GM19035 (cell line): ENCODE measurements at regions not wholly inside any gene's neighbourhood (a gene's known extent, or its start where the extent isn't known, plus 50 kb on each side); places are given as distances from the start of the nearest gene placed in this dataset.

Experiments
- ATAC-seq: cut with Tn5 transposase; IDR thresholded peaks from one replicate; pipeline ENCODE4 v1.9.1; 2021; ENCODE audit not compliant: unreplicated experiment

DNA sequence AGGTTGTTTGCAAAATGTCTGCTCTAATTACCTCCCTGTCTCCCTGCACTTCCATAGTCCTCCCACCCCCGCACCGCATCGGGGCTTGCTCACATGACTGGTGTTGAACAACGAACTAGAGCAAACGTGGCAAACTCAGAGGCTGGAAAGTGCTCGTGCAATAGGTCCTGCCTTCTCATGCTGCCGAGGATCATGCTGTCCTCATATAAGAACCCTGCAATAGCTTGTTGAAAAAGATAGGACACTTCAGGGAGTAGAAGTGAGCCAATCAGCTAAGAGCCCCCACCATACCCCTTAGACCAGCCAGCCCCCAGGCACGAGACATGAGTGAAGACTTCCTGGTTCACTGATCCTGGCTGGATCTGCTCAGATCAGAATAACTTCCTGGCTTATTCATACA is 219.2 kb downstream of the C6orf118 start:
- ATAC-seq: no peak

DNA sequence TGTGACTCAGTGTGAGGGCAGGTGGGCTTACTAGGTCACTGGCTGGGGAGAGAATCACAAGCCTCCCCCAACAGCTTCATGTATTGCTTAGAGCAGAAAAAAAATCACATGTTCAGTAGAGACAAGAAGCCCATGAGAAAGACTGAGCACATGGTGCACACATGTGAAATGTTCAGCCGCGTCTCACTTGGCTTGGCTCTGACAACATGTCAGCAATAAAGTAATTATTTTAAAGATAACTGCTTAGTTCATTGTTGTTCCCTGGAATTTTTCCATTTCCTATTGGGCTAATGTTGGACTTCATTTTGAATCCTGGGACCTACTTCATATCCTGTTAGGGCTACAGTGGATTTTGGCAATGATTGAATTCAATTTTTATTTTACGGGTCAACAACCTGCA is 222.6 kb downstream of the C6orf118 start:
- ATAC-seq: no peak

DNA sequence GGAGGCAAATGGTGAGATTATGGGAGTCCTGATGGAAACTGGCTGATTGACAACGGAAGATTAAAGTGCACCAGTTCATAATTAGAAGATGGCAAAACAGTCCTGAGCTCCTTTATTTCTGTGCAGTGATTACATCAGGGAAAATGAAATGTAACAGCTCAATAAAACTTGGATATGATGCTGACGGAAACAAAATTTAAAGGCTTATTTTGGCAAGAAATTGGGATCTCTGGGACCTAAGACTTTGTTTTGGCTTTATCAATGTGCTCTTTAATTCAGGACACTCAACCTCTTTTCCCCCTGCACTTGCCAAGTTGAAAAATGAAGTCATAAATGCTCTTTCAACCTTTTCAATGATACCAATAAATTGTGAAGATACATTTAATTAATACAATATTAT is 226.8 kb downstream of the C6orf118 start:
- no peak for ATAC-seq

DNA sequence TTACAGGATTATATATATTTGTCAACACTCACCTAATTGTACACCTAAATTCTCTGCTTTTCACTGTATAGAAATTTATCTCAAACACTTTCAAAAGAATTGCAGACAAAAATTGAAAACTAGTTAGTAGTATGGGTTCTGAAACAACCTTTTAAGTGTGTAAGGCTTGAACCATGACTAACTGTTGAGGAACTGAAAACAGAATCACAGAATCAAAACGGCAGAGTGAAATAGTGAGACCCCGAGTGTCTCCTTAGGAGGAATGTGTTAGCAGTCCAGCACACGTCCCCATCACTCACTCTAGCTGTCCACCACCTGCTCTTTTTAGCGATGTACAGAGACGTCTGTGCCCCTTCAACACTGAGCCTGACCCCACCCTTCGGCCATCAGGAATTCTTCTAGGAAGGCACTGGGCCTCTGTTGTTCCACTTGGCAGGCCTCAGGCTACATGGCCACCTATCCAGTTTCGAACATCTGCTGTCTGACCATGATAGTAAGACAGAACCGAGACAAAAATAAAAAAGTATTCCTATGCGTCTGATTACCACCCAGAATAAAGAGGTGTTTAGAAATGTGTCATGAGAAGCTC is 227.4 kb downstream of the C6orf118 start:
- no peak for ATAC-seq

DNA sequence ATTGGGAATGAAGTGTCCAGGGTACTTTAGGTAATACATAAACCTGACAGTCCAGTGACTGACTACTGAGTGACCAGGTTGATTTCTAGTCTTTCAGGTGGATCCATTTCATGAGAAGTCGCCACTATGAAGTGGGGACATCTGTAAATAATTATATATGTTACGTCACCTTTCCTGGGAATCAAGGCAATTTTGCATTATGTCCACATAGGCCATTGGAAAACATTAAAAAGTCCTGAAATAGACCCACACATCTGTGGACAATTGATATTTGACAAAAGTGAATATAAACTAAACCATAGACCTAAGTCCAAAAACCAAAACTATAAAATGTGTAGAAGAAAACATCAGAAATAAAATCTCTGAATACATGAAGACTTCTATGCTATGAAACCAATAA is 231.5 kb downstream of the C6orf118 start:
- no peak for ATAC-seq

DNA sequence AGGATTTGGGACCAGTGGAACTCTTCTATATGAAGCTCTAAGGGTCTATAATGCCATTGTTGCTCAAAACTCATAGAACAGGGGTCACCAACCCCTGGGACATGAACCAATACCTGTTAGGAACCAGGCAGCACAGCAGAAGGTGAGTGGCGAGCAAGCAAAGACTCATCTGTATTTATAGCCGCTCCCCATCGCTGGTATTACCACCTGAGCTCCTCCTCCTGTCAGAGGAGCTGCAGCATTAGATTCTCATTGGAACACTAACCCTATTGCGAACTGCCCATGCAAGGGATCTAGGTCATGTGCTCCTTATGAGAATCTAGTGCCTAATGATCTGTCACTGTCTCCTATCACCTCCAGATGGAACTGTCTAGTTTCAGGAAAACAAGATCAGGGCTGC is 237.5 kb downstream of the C6orf118 start:
- ATAC-seq: no peak

DNA sequence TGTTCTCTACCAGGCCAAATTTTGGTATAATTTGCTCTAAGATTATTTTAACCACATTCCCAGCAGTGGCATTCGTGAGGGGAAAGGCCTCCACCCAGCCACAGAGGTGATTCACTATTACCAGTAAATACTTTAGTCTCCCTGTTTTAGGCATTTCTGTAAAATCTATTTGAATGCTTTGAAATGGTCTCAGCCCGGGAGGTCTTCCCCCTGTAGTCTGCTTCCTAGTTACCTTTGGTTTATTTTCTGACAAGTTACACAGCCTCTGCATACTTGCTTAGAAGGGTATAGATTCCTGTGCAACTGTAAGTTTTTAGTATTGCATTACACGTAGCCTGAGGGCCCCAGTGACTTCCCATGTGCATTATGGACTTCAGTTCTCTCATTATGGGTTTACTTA is 248.7 kb downstream of the C6orf118 start:
- ATAC-seq: no peak

DNA sequence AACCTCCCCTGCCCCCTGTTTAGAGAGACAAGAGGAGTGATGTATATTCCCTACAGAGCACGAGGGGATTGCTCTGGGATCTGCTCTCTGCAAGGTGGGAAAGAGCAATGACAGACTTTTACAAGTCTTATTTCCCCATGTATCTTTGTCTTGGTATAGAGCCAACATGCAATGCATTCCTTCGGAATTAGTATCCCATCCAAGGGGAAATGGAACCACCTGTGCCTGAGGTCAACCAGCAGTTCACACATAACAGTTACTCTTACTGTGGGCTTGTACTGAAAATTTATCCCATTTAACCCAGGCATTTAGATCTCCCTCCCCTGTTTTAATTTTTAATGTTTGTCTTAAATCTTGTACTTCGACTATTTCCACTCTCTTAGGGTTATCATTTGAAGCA is 250.4 kb downstream of the C6orf118 start:
- ATAC-seq: no peak

DNA sequence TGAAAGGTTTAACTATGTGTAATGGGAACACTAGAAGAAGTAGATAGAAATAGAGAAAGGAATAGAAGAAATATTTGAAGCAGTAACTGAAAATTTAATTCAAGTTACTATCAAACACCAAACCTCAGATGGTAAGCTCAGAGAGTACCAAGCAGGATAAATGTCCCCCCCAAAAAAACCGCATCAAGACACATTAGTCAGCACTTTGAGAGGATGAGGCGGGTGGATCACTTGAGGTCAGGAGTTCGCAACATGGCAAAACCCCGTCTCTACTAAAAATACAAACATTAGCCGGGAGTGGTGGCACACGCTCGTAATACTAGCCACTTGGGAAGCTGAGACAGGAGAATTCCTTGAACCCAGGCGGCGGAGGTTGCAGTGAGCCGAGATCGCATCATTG is 253.1 kb downstream of the C6orf118 start:
- no peak for ATAC-seq

DNA sequence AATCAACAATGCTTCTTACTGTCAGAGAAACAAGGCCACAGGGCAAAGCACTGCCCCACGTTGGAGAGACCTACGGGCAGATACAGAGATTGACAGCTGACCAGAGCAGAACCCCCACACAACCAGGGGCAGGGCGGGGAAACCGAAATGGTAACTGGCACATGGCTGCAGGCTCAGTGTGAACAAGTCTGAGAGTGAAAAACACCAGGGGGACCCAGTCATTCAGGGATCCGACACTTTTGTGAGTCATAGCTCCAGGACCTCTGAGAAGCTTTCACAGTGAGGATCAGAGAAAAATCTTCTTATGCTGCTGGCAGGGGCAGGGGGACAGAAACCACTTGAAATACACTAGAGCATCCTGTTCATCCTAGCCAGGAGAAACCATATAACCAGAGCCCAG is 254.2 kb downstream of the C6orf118 start:
- ATAC-seq: no peak

DNA sequence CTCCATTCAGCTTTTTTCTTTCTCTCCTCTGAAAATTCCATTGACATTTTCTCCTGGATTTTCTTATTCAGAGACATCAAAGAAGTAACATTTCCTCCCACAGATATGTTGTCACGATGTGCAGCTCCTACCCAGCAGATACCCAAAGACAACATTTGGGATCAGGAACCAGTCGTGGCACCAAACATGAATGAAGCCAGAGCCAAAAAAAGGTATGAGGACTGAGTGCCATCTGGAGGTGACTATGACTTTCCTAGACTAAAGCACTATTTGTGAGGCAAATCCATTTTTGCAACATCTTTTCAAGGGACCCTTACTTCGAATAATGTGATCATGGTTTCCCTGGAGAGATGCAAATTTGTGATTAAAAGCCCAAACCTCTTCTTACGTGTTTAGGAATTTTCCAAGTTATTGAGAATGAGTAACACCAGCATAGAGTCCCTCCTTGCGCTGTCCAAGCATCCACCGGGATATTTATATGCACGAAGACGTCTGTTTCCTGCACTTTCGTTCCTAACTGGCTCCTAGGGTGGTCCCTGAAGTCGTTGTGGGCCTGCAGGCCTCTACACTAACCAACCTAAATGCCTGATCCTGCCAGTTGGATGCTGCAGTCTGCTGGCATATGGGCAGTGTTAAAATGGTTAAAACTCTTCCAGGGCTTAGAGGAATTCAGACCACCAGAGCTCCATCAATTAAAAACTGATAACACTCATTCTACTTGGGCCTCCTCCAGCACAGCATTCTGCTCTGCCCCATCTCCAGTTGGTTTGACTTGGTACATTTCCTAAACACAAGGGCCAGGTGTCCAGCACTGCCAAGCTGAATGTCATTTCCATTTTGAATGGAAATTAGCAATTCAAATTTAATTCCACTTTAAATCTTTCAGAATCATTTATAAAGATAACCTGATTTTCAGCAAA is 256.6 kb downstream of the C6orf118 start:
- no peak for ATAC-seq

DNA sequence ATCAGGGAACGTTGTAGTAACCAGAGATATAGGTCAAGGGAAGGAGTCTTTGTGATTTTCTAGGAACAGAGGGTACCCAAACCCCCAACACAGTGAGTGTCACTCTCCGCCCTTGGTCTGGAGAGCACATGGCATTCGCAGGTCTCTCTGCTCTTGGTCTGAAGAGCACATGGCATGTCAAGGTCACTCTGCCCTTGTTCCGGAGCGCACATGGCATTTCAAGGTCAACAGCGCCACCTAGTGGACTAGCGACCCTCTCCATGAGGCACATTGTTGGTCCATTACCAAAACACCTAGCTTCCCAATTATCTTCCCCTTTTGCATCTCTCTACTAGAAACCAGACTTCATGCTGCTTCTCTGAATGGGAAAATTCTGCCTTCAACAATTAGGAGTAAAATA is 260.0 kb downstream of the C6orf118 start:
- no peak for ATAC-seq

DNA sequence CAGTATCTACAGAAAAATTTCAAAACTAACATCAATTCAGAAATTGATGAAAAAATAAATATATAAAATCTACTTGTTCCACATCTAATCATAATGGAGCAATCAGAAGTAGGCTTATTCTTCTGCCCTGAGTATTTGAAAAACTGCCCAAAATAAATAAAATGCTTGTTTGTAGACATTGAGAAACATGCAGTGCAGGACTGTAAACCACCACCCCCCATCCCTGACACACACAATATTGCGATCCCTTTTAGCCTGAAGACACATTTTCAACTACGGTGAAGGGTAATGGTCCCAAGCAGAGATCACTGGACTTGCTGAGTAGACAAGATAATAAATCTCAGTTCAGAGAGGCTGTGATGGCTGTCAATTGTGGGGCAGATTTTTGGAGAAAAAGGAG is 261.5 kb downstream of the C6orf118 start:
- ATAC-seq: no peak

DNA sequence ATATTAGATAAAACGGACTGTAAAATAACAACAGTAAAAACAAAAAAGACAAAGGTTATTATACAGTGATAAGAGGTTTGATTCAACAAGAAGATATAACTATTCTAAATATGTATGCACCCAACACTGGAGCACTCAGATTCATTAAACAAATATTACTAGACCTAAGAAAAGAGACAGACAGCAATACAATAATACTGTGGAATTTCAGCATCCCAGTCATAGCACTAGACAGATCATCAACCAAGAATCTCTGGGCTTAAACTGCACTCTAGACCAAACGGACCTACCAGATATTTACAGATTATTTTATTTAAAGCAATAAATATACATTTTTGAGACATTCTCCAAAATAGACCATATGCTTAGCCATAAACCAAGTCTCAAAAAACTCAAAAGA is 263.8 kb downstream of the C6orf118 start:
- ATAC-seq: no peak

DNA sequence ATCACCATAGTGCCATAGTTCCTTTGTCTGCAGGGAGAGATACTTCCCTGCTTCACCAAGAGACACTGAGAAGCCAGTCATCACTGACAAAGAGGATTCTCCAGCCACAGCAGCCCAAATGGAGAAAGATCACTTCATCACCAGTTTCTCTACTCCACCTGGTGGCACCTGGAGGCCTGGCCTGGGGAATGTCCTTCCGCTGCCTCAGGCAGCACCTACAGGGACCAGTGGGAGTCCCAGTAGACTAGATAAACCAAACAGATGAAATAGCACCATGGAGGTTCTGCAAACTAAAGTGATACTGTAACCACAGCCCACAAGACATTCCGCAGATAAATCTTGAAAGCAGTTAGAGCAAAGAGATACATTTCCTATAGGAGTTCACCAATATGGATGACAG is 266.5 kb downstream of the C6orf118 start:
- no peak for ATAC-seq

DNA sequence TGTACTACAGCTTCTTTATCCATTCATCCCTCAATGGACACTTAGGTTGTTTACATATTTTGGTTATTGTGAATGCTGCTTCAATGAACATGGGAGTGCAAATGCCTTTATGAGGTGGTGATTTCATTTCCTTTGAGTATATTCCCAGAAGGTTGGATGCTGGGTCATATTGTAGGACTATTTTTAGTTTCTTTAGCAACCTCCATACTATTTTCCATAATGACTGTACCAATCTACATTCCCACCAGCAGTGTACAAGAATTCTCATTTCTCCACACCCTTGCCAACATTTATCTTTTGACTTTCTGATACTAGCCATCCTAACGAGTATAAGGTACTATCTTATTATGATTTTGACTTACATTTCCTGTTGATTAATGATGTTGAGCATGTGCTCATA is 269.0 kb downstream of the C6orf118 start:
- ATAC-seq: no peak

DNA sequence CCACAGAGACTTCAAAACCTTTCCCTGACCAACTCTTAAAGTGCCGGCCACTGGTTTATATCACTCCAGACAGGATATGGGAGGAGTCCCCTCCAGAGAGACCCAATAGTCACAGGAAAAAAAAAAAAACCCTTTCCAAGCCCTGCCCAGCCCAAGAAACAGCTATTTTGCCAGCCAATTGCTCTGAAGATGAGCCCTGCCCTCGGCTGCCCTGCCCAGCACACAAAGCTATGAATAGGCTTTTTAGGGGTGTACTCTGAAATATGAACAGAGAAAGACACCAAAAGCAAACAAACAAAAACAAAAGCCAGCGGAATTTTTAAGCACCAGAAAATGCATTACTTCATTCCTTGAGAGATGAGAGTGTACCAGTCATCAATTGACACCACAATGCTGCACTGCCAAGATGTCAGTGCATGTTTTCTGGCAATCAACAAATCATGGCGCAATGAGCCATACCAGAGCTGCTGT is 275.1 kb downstream of the C6orf118 start:
- no peak for ATAC-seq

DNA sequence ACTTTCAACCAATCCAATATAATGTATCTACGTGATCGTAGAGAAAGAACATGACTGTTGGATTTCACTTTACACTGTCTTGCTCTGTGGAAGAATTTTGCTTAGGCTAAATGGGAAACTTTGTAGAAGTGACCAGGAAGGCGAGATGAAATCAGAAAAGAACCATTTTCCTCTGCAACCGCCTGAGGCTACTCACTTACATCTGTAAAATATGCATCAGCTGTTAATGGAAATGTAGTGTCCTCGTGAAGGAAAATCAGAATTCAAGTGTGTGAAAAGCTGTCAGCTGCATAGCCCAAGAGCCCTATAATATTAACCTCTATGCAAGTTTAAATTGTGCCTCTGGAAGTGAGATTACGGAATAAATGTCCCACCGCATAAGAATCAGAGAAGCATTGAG is 277.9 kb downstream of the C6orf118 start:
- ATAC-seq: no peak

DNA sequence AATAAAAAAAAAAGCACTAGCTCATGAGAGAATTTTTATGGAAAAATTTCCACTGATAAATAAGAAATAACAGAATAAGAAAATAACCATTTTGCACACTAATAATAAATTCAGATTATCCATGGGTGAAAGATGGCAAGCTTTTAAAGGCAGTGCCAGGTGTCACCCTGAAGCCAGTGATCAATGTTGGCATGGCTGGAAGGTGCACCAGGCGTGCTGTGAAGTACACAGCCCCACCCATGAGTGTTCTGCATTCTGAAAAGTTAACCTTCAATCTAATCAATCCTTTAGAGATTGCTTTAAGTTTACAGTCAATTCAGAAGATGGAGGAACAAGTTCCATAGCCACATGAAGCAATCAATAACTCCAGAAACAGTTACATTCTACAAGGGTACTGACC is 284.4 kb downstream of the C6orf118 start:
- ATAC-seq: no peak

DNA sequence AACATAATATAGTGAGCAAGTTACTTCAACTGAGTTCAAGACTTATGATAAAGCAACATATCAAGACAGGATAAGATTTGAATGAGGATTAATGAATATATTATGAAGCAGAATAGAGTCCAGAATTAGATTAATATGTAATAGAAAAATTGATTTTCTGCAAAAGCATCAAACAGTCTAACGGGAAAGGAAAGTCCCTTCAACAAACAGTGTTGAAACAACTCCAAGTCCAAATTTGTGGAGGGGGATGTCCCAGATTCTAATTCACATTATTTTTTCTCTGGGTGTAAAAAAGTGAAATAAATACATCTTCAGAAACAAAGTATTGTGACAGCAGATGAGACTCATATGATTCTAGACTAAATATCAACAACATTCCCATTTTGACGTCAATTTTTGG is 289.7 kb downstream of the C6orf118 start:
- no peak for ATAC-seq

DNA sequence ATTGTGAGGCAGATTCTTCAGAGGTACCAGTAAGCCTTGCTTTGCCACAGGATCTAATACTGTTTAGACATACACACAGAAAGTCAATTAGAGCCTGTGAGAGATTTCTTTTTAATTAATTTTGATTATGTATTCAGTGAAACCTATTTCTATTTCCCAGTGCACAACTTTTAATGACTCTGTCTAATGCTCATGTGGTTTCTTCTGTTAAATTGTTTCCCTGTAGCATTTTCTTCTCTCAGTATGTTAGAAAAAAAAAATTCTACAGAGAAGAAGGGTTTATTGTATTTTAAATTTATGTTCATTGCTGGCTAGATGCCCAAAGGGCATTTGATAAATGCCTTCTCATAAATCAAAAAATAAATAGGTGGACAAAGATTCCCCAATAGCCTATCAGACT is 293.7 kb downstream of the C6orf118 start:
- ATAC-seq: no peak

DNA sequence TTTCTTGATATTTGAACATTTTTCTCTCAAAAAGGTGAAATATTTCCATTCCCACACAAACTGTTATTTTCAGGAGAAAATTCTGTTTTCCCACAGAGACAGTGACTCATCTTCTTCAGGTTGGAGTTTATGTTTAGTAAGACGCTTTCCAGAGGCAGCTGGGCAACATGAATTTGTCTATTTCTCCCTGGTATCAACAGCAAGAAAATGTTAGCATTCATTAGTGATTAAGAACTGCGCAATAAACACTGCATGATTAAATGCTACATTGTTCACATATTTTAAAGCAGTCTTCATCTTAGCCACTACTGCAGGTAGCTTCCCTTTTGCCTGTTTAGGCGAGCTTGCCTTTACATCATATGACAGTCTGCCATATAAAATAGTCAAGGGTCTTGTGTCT is 295.7 kb downstream of the C6orf118 start:
- ATAC-seq: no peak

DNA sequence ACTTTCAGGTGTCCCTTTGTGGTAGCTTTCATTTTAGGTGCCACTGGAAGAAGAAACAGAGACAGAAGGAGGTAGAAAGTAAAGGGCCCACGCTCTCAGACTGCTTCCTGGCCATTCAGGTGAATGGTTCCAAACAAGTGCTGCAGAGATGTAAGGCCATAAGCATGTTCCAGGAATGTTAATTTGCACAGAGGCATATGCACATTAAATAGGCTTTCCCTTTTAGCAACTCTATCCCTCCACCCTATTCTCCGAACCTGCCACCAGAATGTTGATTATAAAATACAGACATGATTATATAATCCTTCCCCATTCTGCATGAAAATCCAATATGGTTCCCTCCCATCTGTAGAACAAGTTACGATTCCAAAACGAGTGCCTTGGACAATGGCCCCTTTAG is 297.2 kb downstream of the C6orf118 start:
- no peak for ATAC-seq
